PFSK-1 (cell line): ENCODE measurements at regions not wholly inside any gene's neighbourhood (a gene's known extent, or its start where the extent isn't known, plus 50 kb on each side); places are given as distances from the start of the nearest gene placed in this dataset.

Source experiments
- POLR2AphosphoS5 ChIP-seq: IDR thresholded peaks from 2 replicates; pipeline ENCODE4 v1.6.1; 2012; ENCODE audit warnings: low read depth, mild to moderate bottlenecking, control low read depth, low read length, moderate library complexity
- REST ChIP-seq, 2 experiments: IDR thresholded peaks; 2 replicates each; pipeline versions ENCODE4 v1.6.1 to v1.8.0; 2011 to 2012; ENCODE audit warnings: low read depth in 2 of 2, low read length in 2 of 2, control low read depth in 1 of 2, inconsistent platforms in 1 of 2, mild to moderate bottlenecking in 1 of 2, moderate library complexity in 1 of 2; ENCODE audit not compliant: insufficient read depth in 1 of 2
- TAF1 ChIP-seq: IDR thresholded peaks from 2 replicates; pipeline ENCODE4 v1.6.1; 2012; ENCODE audit warnings: low read length, control low read depth, borderline replicate concordance; ENCODE audit not compliant: insufficient read depth

- TF ChIP-seq POLR2AphosphoS5 (no peak), TAF1 (no peak), REST (IDR thresholded peaks at IDR 0.05; ENCODE audit: insufficient read depth in 1 of 2, low read depth in 2 of 2, low read length in 2 of 2) (no peak)
Measured at GRCh38 chr2:46821600-46821999, 94.0 kb downstream of the MCFD2 start.
